IMR-90 (cell line): ENCODE measurements at regions not wholly inside any gene's neighbourhood (a gene's known extent, or its start where the extent isn't known, plus 50 kb on each side); places are given as distances from the start of the nearest gene placed in this dataset.

Experiments used
- ATAC-seq: fragments of 200-7000 bp; cut with Tn5 transposase; 2 replicates; pipeline ENCODE4 v1.9.1; 2020; ENCODE audit warnings: low read depth, mild to moderate bottlenecking, moderate library complexity
- BruUV-seq: library from RNA; stranded (reverse); fragments of 400-500 nt; replicated peaks from 2 replicates; lab custom pipeline; 2021; lab: Mats Ljungman, UMichigan
- CTCF ChIA-PET: fragments of 300-600 bp; formaldehyde crosslinking; extraction: SDS; loops from one replicate; lab custom pipeline; 2021; ENCODE audit warnings: antibody characterized with exemption; lab: Yijun Ruan, JAX
- POLR2A ChIA-PET: fragments of 300-600 bp; sonication (Branson Sonifier 250); formaldehyde crosslinking; loops from one replicate; lab custom pipeline; 2022; ENCODE audit warnings: antibody characterized with exemption; ENCODE audit not compliant: unreplicated experiment; lab: Charles Lee
- DNase-seq: peaks from one replicate; pipeline ENCODE4 v3.0.0; 2013
- H2AFZ ChIP-seq: replicated peaks from 2 replicates; pipeline ENCODE3; 2013; ENCODE audit warnings: low read length, mild to moderate bottlenecking; ENCODE audit not compliant: poor library complexity
- H2AK5ac ChIP-seq: 2 replicates; pipeline ENCODE4 v1.6.1; 2013; ENCODE audit warnings: low read depth, low read length, inconsistent platforms
- H2AK9ac ChIP-seq: replicated peaks from 2 replicates; pipeline ENCODE3; 2013; ENCODE audit warnings: mild to moderate bottlenecking, low read depth, low read length, moderate library complexity; ENCODE audit not compliant: poor library complexity
- H2BK120ac ChIP-seq: 2 replicates; pipeline ENCODE4 v1.6.1; 2013; ENCODE audit warnings: low read depth, low read length, inconsistent platforms
- H2BK15ac ChIP-seq: 3 replicates; pipeline ENCODE4 v1.6.1; 2013; ENCODE audit warnings: low read depth, low read length, inconsistent platforms
- H2BK20ac ChIP-seq: 2 replicates; pipeline ENCODE4 v1.6.1; 2013; ENCODE audit warnings: low read depth, mild to moderate bottlenecking, inconsistent platforms, low read length, moderate library complexity
- H2BK5ac ChIP-seq: 2 replicates; pipeline ENCODE4 v1.6.1; 2013; ENCODE audit warnings: mild to moderate bottlenecking, low read depth, low read length, inconsistent platforms; ENCODE audit not compliant: poor library complexity, severe bottlenecking
- H3K14ac ChIP-seq: replicated peaks from 2 replicates; pipeline ENCODE4 v1.6.1; 2013; ENCODE audit warnings: low read depth, low read length, inconsistent platforms
- H3K18ac ChIP-seq: 2 replicates; pipeline ENCODE4 v1.6.1; 2013; ENCODE audit warnings: low read depth, low read length, control low read depth
- H3K23ac ChIP-seq: 2 replicates; pipeline ENCODE4 v1.6.1; 2013; ENCODE audit warnings: low read depth, low read length, inconsistent platforms
- H3K27ac ChIP-seq: 2 replicates; pipeline ENCODE4 v1.5.1; 2013; ENCODE audit warnings: mild to moderate bottlenecking, control low read depth, low read length; ENCODE audit not compliant: insufficient read depth
- H3K27me3 ChIP-seq: 2 replicates; pipeline ENCODE4 v1.6.1; 2013; ENCODE audit warnings: low read length; ENCODE audit not compliant: control insufficient read depth, insufficient read depth
- H3K36me3 ChIP-seq: 2 replicates; pipeline ENCODE4 v1.6.1; 2013; ENCODE audit warnings: low read length, mixed read lengths; ENCODE audit not compliant: control insufficient read depth, insufficient read depth
- H3K4ac ChIP-seq: 2 replicates; pipeline ENCODE4 v1.6.1; 2013; ENCODE audit warnings: low read depth, low read length, inconsistent platforms
- H3K4me1 ChIP-seq: 2 replicates; pipeline ENCODE4 v1.6.1; 2013; ENCODE audit warnings: low read length, mixed read lengths; ENCODE audit not compliant: control insufficient read depth, insufficient read depth
- H3K4me2 ChIP-seq: 2 replicates; pipeline ENCODE4 v1.6.1; 2013; ENCODE audit warnings: low read depth, mild to moderate bottlenecking, control low read depth, low read length, moderate library complexity
- H3K4me3 ChIP-seq: 2 replicates; pipeline ENCODE4 v1.5.1; 2013; ENCODE audit warnings: low read depth, mild to moderate bottlenecking, control low read depth, low read length, moderate library complexity; ENCODE audit not compliant: insufficient read depth
- H3K56ac ChIP-seq: 2 replicates; pipeline ENCODE4 v1.6.1; 2013; ENCODE audit warnings: low read length, inconsistent platforms; ENCODE audit not compliant: insufficient read depth; ENCODE audit errors: extremely low read depth
- H3K79me1 ChIP-seq, 2 experiments: 2 replicates each; pipeline ENCODE4 v1.6.1; 2013; ENCODE audit warnings: low read length in 2 of 2, inconsistent platforms in 1 of 2, low read depth in 1 of 2
- H3K9ac ChIP-seq: 2 replicates; pipeline ENCODE4 v1.6.1; 2013; ENCODE audit warnings: low read depth, low read length, control low read depth
- H3K9me1 ChIP-seq: 2 replicates; pipeline ENCODE4 v1.6.1; 2013; ENCODE audit warnings: low read length, inconsistent platforms; ENCODE audit not compliant: insufficient read depth
- H3K9me3 ChIP-seq: 2 replicates; pipeline ENCODE4 v1.6.1; 2013; ENCODE audit warnings: low read length; ENCODE audit not compliant: control insufficient read depth, insufficient read depth
- H4K20me1 ChIP-seq: 2 replicates; pipeline ENCODE4 v1.6.1; 2013; ENCODE audit warnings: low read length, inconsistent platforms; ENCODE audit not compliant: insufficient read depth
- H4K5ac ChIP-seq: 2 replicates; pipeline ENCODE4 v1.6.1; 2013; ENCODE audit warnings: mild to moderate bottlenecking, low read depth, low read length, control low read depth
- H4K8ac ChIP-seq, 2 experiments: 2 replicates each; pipeline ENCODE4 v1.6.1; 2013; ENCODE audit warnings: low read depth in 2 of 2, low read length in 2 of 2, control low read depth in 1 of 2, inconsistent platforms in 1 of 2
- H4K91ac ChIP-seq: 2 replicates; pipeline ENCODE4 v1.6.1; 2013; ENCODE audit warnings: low read depth, low read length, inconsistent platforms; ENCODE audit not compliant: insufficient read depth
- BHLHE40 ChIP-seq: fragments of 150-350 bp; IDR thresholded peaks from 2 replicates; pipeline ENCODE4 v1.6.1; 2016; ENCODE audit warnings: mild to moderate bottlenecking, low read depth, low read length
- CEBPB ChIP-seq: IDR thresholded peaks from 2 replicates; pipeline ENCODE4 v1.6.1; 2012; ENCODE audit warnings: low read depth, low read length, improper control_type of control experiment
- CHD1 ChIP-seq: IDR thresholded peaks from 2 replicates; pipeline ENCODE4 v1.6.1; 2012; ENCODE audit warnings: low read depth, low read length, improper control_type of control experiment
- FOS ChIP-seq: fragments of 150-350 bp; IDR thresholded peaks from 2 replicates; pipeline ENCODE4 v1.6.1; 2016; ENCODE audit warnings: low read depth, low read length
- MAFK ChIP-seq: IDR thresholded peaks from 2 replicates; pipeline ENCODE4 v1.6.1; 2012; ENCODE audit warnings: low read depth, low read length, improper control_type of control experiment
- MAZ ChIP-seq: IDR thresholded peaks from 2 replicates; pipeline ENCODE4 v1.6.1; 2012; ENCODE audit warnings: low read depth, mild to moderate bottlenecking, low read length, improper control_type of control experiment, moderate library complexity, borderline replicate concordance
- MXI1 ChIP-seq: IDR thresholded peaks from 2 replicates; pipeline ENCODE4 v1.6.1; 2012; ENCODE audit warnings: low read depth, mild to moderate bottlenecking, low read length, moderate library complexity, borderline replicate concordance
- NFE2L2 ChIP-seq: fragments of 150-350 bp; IDR thresholded peaks from 2 replicates; pipeline ENCODE4 v1.6.1; 2016; ENCODE audit warnings: low read depth, mild to moderate bottlenecking, low read length
- POLR2A ChIP-seq: IDR thresholded peaks from 2 replicates; pipeline ENCODE4 v1.6.1; 2012; ENCODE audit warnings: mild to moderate bottlenecking, low read depth, low read length
- RAD21 ChIP-seq: IDR thresholded peaks from 2 replicates; pipeline ENCODE4 v1.6.1; 2012; ENCODE audit warnings: low read length, improper control_type of control experiment
- RCOR1 ChIP-seq: IDR thresholded peaks from 2 replicates; pipeline ENCODE4 v1.6.1; 2012; ENCODE audit warnings: mild to moderate bottlenecking, low read length, improper control_type of control experiment; ENCODE audit not compliant: insufficient replicate concordance
- RFX5 ChIP-seq: IDR thresholded peaks from 2 replicates; pipeline ENCODE4 v1.8.0; 2012; ENCODE audit warnings: low read depth, mild to moderate bottlenecking, low read length, moderate library complexity
- WGBS, 2 experiments: methylation state at CpG; one replicate each; pipeline versions ENCODE4 v1.1.5 to v1.1.7; 2013; ENCODE audit warnings: missing lambda C conversion rate in 2 of 2; ENCODE audit not compliant: insufficient read length in 1 of 2; ENCODE audit errors: extremely low coverage in 2 of 2; 5-methylcytosine and 5-hydroxymethylcytosine counted together
- dilution Hi-C: fragments of 300-500 bp; cut with HindIII; formaldehyde crosslinking; loops from one replicate; pipeline ENCODE4 v1.14.3; 2018; ENCODE audit warnings: low sequenced_read_pairs; ENCODE audit not compliant: unreplicated experiment
- in situ Hi-C: fragments of 300-500 bp; cut with MboI; formaldehyde crosslinking; loops from 3 replicates; pipeline ENCODE4 v1.14.3; 2019; ENCODE audit warnings: low sequenced_read_pairs, inconsistent platforms, mixed read lengths
- intact Hi-C: fragments of 100-400 bp; cut with micrococcal nuclease; formaldehyde crosslinking; loops from 2 replicates; pipeline ENCODE4 v1.10.0; 2022
- TF ChIP-seq, protein P1 (sequence below): fragments of 150-350 bp; IDR thresholded peaks from 2 replicates; pipeline ENCODE4 v1.6.1; 2017; ENCODE audit warnings: mild to moderate bottlenecking, antibody characterized with exemption, low read length, low read depth
- TF ChIP-seq, protein P2 (sequence below): conservative IDR thresholded peaks from 2 replicates; pipeline ENCODE4 v1.5.1; 2012; ENCODE audit warnings: mild to moderate bottlenecking, low read depth, low read length, improper control_type of control experiment

DNA sequence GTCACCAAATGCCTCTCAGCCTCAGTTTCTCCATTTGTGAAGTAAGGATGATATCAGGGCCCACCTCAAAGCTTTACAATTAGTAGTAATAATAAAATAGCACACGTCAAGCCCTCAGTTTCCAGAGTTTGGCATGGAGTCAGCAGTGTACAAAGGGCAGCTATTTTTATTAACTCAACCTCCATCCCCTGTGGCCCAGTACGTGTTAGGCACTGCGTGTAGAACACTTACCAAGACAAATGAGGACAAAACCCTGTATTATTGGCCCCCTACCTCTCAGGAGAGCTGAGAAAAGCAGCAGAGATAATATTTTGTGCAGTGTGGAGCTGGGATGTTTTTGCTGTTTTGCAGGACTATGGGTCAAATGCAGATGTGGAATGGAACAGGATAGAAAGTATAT, 280.8 kb downstream of the C12orf75 start:
- no peak overlapping the region for H3K4ac ChIP-seq
- H2BK15ac ChIP-seq = no peak overlapping the region
- H4K5ac ChIP-seq = no peak overlapping the region
- no peak overlapping the region for H2BK5ac ChIP-seq
- TF ChIP-seq FOS (no peak), POLR2A (no peak), CHD1 (no peak), BHLHE40 (no peak), MXI1 (no peak), MAFK (no peak), RFX5 (no peak), RCOR1 (no peak), RAD21 (no peak), NFE2L2 (no peak), CEBPB (no peak), MAZ (no peak)
- TF ChIP-seq, protein P1, sequence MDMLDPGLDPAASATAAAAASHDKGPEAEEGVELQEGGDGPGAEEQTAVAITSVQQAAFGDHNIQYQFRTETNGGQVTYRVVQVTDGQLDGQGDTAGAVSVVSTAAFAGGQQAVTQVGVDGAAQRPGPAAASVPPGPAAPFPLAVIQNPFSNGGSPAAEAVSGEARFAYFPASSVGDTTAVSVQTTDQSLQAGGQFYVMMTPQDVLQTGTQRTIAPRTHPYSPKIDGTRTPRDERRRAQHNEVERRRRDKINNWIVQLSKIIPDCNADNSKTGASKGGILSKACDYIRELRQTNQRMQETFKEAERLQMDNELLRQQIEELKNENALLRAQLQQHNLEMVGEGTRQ = no peak
- TF ChIP-seq, protein P2, sequence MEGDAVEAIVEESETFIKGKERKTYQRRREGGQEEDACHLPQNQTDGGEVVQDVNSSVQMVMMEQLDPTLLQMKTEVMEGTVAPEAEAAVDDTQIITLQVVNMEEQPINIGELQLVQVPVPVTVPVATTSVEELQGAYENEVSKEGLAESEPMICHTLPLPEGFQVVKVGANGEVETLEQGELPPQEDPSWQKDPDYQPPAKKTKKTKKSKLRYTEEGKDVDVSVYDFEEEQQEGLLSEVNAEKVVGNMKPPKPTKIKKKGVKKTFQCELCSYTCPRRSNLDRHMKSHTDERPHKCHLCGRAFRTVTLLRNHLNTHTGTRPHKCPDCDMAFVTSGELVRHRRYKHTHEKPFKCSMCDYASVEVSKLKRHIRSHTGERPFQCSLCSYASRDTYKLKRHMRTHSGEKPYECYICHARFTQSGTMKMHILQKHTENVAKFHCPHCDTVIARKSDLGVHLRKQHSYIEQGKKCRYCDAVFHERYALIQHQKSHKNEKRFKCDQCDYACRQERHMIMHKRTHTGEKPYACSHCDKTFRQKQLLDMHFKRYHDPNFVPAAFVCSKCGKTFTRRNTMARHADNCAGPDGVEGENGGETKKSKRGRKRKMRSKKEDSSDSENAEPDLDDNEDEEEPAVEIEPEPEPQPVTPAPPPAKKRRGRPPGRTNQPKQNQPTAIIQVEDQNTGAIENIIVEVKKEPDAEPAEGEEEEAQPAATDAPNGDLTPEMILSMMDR = no peak
- no peak overlapping the region for H3K14ac ChIP-seq
- H3K56ac ChIP-seq = no peak overlapping the region
- H2BK120ac ChIP-seq = no peak overlapping the region
- H3K79me1 ChIP-seq = no peaks in the 10 kb centered on the region
- H3K9me3 ChIP-seq = no peaks in the 10 kb centered on the region
- no peak overlapping the region for H3K18ac ChIP-seq
- dilution Hi-C loops = no loop called here
- no CpG with 5 or more reads among the region's 3 CpGs for WGBS, 2 experiments
- H3K4me1 ChIP-seq = no peaks in the 10 kb centered on the region
- H3K9me1 ChIP-seq = peaks cover 2% of the 10 kb centered on the region; the same call in 1 of the 2 replicates
- no peaks in the 10 kb centered on the region for H3K36me3 ChIP-seq
- H2AFZ ChIP-seq = no peak overlapping the region
- peaks cover 2% of the 10 kb centered on the region; the same call in 1 of the 2 replicates for H3K27me3 ChIP-seq
- H3K4me3 ChIP-seq = no peak overlapping the region
- H2AK5ac ChIP-seq = no peak overlapping the region
- ATAC-seq (no peak), DNase-seq (no peak)
- no peak overlapping the region for H2AK9ac ChIP-seq
- H2BK20ac ChIP-seq = no peak overlapping the region
- no peak overlapping the region for H4K8ac ChIP-seq
- H3K23ac ChIP-seq = no peak overlapping the region
- H3K27ac ChIP-seq = no peak overlapping the region
- POLR2A ChIA-PET = no interaction called here
- intact Hi-C loops = no loop called here
- no peak overlapping the region for H4K91ac ChIP-seq
- BruUV-seq = no TSS peak
- in situ Hi-C loops = no loop called here
- H3K4me2 ChIP-seq = no peak overlapping the region
- CTCF ChIA-PET = interaction anchor here (0.6 kb wide), 1 partner anchor 62 kb away, joined by 3 read pairs; no protein-coding TSS in a partner anchor
- H4K20me1 ChIP-seq = no peaks in the 10 kb centered on the region
- no peak overlapping the region for H3K9ac ChIP-seq
